ENCODE measurements at regions not wholly inside any gene's neighbourhood (a gene's known extent, or its start where the extent isn't known, plus 50 kb on each side); places are given as distances from the start of the nearest gene placed in this dataset.

DNA sequence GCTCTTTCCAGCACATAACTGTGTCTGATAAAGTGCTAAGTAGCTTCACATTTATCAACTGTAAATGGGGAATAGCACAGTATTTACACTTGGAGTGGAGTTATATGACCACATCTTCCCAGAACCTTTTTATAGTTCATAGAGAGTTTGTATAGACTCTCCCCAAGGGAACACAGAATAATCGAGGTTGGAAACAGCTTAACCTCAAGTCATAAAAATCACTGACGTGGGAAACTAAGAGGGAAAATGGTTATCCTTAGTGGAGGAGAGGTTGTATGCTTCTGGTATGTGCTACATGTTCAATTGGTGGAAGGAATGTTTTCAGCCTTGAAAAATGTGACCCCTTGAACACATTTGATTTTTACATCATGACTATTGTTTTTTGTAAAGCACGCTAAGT is 167.9 kb upstream of the KIAA1217 start:
- no peak for DNase-seq

GRCh38 chr10:24041834-24042233 is 167.1 kb upstream of the KIAA1217 start:
- no peak for DNase-seq

DNA sequence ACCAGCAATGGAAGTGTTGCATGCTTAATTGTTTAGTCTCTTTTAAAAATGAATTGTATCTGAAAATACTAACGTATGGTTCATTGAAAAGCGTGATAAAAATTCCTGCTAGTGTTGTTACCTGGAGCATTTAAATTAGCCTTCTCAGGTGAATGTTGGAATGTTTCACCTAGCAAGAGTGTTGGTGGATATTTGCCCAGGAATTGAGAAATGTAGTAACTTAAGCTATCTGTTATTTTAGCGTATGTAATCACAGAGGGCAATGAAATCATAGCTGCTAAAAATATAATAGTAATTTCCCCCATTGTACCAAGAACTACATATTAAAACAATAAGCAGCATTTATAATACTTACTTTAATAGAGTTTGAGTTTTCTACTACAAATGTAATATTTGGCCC is 166.1 kb upstream of the KIAA1217 start:
- no peak for DNase-seq

DNA sequence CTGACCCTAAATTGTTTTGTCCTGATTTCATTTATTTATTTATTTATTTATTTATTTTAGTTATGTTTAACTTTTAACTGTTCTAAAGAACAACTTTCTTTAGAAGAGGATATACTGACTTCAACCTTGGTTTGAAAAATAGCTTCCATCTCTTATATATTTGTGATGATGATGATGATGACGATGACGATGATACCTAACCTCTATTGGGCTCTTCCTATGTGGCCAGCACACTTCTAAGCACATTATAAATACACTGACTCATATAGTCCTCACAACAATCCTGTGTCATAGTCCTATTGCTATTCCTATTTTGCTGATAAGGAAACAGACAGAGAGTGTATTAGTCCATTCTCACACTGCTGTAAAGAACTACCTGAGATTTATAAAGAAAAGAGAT is 162.9 kb upstream of the KIAA1217 start:
- DNase-seq, result no peak

- DNase-seq, result no peak
Observed at GRCh38 chr10:24047176-24047575, 161.8 kb upstream of the KIAA1217 start.

DNA sequence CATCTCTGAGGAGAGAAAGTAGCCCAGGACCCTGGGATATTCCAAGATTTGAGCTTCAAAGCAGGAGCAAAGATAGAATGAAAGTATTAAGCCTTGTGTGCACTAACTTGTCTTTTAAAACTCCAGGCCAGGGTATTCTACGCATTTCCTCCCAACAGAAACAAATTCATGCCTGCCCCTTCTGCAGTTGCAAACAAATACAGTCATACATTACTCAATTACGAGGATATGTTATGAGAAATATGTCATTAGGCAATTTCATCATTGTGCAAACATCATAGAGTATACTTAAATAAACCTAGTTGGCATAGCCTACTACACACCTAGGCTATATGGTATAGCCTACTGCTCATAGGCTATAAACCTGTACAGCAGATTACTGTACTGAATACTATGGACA is 154.5 kb upstream of the KIAA1217 start:
- no peak for DNase-seq

- no peak for DNase-seq
Observed at GRCh38 chr10:24080207-24080606, 128.7 kb upstream of the KIAA1217 start.

- no peak for DNase-seq
Observed at GRCh38 chr10:24086296-24087086, 122.4 kb upstream of the KIAA1217 start.

DNA sequence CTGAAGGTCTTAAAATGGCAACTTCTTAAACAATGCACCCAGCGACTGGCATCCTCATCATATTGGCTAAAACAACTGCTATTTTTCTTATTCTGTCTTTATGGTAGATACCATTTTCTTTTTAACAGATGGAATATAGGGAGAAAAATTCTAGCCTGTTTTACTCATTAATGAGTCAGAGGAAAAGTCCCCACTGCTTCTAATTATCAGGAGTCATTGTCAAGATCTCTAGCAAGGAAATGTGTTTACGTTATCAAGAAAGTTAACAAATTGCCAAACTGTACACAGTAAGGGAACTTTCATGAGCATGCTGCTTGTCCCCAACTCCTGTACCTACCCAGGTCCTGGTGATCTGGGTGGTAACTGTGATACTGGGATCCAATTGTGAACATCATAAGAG is 117.7 kb upstream of the KIAA1217 start:
- no peak for DNase-seq

DNA sequence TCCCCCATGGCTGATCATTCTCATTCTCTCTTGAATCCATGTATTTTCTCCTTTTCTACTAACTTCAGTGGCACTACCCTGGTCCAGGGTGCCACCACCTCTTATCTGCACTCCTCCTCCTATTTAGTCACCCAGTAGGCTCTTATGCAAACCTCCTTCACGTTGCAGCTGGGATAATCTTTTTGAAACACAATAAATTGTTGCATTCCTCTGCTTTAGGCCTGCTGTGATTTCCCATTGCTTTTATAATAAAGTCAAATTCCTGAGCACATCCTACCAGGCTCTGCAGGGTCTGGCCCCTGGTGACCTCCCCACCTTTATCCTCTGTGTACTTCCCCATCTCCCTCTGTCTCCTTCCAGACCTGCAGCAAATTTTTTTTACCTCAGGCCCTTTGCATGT is 112.7 kb upstream of the KIAA1217 start:
- DNase-seq, result no peak

GRCh38 chr10:24097751-24098207 is 111.2 kb upstream of the KIAA1217 start:
- no peak for DNase-seq

GRCh38 chr10:24104895-24105294 is 104.0 kb upstream of the KIAA1217 start:
- no peak for DNase-seq

- no peak for DNase-seq
Observed at GRCh38 chr10:24113901-24114300, 95.0 kb upstream of the KIAA1217 start.

DNA sequence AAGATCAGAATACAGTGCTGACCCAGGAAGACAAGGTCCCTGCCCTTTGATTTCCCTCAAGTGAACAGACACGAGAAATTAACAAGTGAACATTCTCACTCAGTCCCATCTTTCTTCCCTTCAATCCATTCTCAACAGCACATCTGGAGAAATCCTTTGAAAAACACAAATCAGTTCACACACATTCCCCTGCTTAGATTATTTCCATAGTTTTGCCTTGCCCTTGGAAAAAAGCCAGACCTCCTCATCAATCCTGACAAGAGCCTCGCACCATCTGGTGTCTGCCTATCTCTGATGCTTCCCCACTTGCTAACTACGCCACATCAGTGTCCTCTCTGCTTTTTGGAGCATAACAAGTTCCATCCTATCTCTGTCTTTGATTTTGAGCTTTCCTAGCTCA is 94.4 kb upstream of the KIAA1217 start:
- DNase-seq, result no peak

DNA sequence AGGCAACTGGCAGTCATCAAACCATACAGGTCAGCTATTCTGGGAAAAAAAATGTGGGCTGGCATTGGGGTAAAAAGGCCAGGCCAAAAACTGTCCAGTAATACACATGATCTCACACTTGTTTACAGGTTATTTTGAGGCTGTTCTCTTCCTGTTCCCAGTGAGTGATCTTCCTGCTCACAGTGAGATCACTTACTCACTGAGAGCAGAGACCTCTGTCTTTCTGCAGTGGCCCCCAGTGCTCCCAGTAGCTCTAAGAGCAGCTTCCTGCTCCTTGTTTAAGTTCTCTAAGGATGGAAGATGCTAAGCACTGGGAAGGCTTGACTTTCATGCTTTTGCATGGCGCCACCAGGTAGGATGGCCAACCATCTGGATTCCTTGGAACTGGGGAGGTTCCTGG is 93.5 kb upstream of the KIAA1217 start:
- DNase-seq, result no peak

- no peak for DNase-seq
Observed at GRCh38 chr10:24118246-24118645, 90.7 kb upstream of the KIAA1217 start.

- no peak for DNase-seq
Observed at GRCh38 chr10:24119896-24120295, 89.0 kb upstream of the KIAA1217 start.

DNA sequence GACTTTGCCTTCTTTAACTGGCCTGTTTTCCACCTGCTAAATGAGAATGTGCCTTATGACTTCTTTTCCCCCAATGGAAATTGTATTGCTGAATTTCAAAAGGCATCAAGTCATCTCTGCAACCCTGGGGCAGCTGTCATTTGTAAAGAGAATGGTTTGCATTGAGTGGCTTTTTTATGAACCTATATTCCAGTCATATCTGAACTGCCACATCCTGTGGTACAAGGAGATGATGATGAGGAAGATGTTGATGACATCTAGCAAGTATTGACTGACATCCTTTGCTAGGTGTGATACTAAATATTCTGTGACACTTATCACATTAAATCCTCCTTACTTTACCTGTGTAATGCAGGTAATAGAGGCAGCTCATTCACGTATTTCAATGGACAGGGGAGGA is 88.3 kb upstream of the KIAA1217 start:
- no peak for DNase-seq

DNA sequence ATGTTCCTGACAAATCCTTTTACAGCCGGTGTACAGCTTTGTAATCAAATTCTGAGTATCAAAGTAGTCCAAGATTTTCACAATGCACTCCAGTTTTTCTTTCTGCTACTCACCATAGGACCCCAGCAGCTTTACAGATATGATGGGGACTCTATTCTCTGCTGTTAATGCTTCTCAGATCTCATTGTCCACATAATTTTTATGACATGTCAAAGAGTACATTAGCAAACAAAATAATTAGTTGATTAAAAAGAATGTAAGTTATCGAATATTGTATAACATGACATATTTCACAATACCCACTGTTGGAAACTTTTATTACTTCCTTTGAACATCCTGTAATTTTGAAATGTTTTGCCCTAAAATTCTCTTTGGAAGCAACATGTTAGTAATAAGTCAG is 81.4 kb upstream of the KIAA1217 start:
- DNase-seq, result no peak

GRCh38 chr10:24128066-24128730 is 80.7 kb upstream of the KIAA1217 start:
- no peak for DNase-seq

DNA sequence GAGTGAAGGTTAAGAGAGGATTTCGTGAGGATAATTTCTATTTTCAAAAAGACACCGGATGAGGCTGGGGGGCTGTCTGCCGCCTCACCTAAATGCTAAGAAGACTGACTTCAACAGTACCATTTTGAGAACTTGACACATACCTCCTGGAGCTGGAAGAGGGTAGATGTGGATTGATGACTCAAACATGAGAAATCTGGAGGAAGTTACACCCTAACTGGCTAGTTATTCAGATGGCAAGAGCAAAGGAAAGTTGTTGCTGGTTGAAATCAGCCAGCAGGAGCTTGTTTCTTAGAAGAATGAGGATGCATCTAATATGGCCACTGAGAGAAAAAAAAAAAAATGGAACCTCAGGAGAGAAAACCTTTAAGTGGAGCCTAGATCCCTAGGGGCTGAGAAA is 76.2 kb upstream of the KIAA1217 start:
- no peak for DNase-seq

- DNase-seq, result no peak
Observed at GRCh38 chr10:24133835-24134234, 75.1 kb upstream of the KIAA1217 start.

DNA sequence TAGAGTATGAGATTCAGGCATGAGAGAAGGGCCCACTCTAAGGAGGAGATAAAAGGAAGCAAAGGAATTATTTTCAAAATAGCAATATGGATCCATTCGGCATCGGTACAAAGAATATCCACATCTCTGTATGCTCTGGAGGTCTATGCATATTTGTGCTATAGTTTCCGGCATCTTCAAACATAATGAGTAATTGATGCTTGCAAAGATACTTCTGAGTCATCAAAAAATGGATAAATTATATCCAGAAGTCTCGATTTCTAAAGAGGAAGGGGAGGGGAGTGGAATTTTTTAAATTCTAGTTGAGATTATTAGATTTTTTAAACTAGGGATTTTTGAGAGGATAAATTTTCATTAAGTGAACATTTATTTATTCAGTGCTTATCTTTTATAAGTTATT is 72.9 kb upstream of the KIAA1217 start:
- DNase-seq, result no peak

GRCh38 chr10:24147321-24147720 is 61.6 kb upstream of the KIAA1217 start:
- DNase-seq, result no peak

- no peak for DNase-seq
Observed at GRCh38 chr10:24149640-24150039, 59.3 kb upstream of the KIAA1217 start.
